AG04449 (cell line): ENCODE measurements at regions not wholly inside any gene's neighbourhood (a gene's known extent, or its start where the extent isn't known, plus 50 kb on each side); places are given as distances from the start of the nearest gene placed in this dataset.

Experiments
- CTCF ChIA-PET: fragments of 350-600 bp; formaldehyde crosslinking; extraction: SDS; loops from one replicate; lab custom pipeline; 2021; ENCODE audit warnings: antibody characterized with exemption; lab: Yijun Ruan, JAX
- POLR2A ChIA-PET: fragments of 400-600, 350-600 bp; formaldehyde crosslinking; extraction: SDS; loops from one replicate; lab custom pipeline; 2020; ENCODE audit warnings: antibody characterized with exemption, inconsistent platforms; lab: Yijun Ruan, JAX
- DNase-seq: peaks from one replicate; pipeline ENCODE4 v3.0.0-alpha.2; 2010; ENCODE audit warnings: low read depth, low spot score
- H3K4me3 ChIP-seq: 2 replicates; pipeline ENCODE4 v1.5.1; 2011; ENCODE audit warnings: low read depth, mild to moderate bottlenecking, control low read depth, low read length
- TF ChIP-seq, protein P1 (sequence below): IDR thresholded peaks from one replicate; pipeline ENCODE4 v1.5.1; 2011; ENCODE audit warnings: mild to moderate bottlenecking, moderate library complexity, low read length, control low read depth, inconsistent platforms; ENCODE audit not compliant: insufficient read depth; ENCODE audit errors: missing control alignments

GRCh38 chr11:25415793-25416192 is 916.1 kb upstream of the ANO3 start:
- DNase-seq = no peak
- TF ChIP-seq, protein P1, sequence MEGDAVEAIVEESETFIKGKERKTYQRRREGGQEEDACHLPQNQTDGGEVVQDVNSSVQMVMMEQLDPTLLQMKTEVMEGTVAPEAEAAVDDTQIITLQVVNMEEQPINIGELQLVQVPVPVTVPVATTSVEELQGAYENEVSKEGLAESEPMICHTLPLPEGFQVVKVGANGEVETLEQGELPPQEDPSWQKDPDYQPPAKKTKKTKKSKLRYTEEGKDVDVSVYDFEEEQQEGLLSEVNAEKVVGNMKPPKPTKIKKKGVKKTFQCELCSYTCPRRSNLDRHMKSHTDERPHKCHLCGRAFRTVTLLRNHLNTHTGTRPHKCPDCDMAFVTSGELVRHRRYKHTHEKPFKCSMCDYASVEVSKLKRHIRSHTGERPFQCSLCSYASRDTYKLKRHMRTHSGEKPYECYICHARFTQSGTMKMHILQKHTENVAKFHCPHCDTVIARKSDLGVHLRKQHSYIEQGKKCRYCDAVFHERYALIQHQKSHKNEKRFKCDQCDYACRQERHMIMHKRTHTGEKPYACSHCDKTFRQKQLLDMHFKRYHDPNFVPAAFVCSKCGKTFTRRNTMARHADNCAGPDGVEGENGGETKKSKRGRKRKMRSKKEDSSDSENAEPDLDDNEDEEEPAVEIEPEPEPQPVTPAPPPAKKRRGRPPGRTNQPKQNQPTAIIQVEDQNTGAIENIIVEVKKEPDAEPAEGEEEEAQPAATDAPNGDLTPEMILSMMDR = no peak
- no peak overlapping the region for H3K4me3 ChIP-seq
- ChIA-PET CTCF (no interaction called here), POLR2A (no interaction called here)

DNA sequence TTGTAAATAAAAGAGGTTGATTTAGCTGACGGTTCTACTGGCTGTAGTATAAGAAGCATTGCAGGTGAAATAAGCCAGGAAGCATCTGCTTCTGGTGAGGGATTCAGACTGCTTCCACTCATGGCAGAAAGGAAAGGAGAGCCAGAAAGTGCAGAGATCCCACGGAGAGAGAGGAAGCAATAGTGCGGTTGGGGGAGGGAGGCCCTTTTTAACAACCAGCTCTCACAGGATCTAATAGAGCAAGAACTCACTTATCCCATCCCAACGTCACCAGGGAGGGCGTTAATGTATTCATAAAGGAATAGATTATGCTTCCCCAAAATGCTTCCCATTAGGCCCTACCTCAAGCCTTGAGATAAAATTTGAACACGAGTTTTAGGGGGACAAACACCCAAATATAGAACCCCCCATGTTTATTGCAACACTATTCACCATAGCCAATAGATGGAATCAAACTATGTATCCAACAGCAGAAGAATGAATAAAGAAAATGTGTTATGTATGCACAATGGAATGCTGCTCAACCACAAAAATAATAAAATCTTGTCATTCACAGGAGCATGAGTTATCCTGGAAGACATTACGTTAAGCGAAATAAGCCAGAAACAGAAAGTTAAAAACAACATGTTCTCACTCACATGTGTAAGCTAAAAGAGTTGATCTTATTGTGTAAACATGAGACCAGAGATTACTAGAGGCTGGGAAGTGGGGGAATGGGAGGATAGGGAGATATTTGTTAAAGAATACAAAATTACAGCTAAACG is 908.3 kb upstream of the ANO3 start:
- DNase-seq = no peak
- TF ChIP-seq, protein P1 = no peak
- CTCF ChIA-PET = no interaction called here
- POLR2A ChIA-PET = no interaction called here
- H3K4me3 ChIP-seq = no peak overlapping the region

GRCh38 chr11:25432376-25432775 is 899.6 kb upstream of the ANO3 start:
- ChIA-PET CTCF (no interaction called here), POLR2A (no interaction called here)
- H3K4me3 ChIP-seq = no peak overlapping the region
- no peak for DNase-seq
- TF ChIP-seq, protein P1 = no peak

DNA sequence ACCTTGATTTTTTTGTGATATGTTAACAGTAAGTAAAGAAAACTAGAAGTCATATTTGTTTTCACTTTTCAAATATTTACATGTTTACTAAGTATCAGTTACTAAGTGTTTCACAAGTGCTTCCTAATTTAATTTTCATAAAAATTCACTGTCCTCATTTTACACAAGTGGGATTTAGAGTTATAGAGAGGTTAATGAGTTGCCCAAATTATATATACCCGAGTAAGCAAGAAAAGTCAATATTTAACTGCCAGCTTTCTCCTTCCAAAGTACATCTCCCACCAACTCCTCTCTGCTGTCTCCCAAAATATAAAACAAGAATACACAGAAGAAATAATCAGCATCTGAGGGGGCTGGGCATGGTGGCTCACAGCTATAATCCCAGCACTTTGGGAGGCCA is 896.7 kb upstream of the ANO3 start:
- DNase-seq = no peak
- POLR2A ChIA-PET = no interaction called here
- CTCF ChIA-PET = no interaction called here
- TF ChIP-seq, protein P1 = no peak
- no peak overlapping the region for H3K4me3 ChIP-seq

DNA sequence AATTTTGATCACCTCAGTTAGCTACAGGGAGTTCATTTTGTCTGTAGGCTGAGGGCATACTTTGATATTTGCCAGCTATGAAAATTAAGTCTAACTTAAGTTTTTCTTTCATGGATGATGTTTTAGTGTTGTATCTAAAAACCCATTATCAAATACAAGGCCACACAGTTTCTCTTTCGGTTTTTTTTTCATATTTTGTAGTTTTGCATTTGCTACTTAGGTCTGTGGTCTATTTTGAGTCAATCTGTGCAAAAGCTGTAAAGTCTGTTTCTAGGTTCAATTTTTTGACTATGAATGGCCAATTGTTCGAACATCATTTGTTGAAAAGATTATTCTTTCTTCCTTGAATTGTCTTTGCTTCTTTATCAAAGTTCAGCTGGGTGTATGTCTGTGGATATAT is 895.6 kb upstream of the ANO3 start:
- TF ChIP-seq, protein P1 = no peak
- no peak overlapping the region for H3K4me3 ChIP-seq
- POLR2A ChIA-PET = no interaction called here
- no peak for DNase-seq
- CTCF ChIA-PET = no interaction called here

GRCh38 chr11:25441421-25441820 is 890.5 kb upstream of the ANO3 start:
- ChIA-PET CTCF (no interaction called here), POLR2A (no interaction called here)

More at GRCh38 chr11:25441421-25441820, 890.5 kb upstream of the ANO3 start:
- no peak for DNase-seq
- TF ChIP-seq, protein P1 = no peak
- H3K4me3 ChIP-seq = no peak overlapping the region
